ENCODE measurements at regions not wholly inside any gene's neighbourhood (a gene's known extent, or its start where the extent isn't known, plus 50 kb on each side); places are given as distances from the start of the nearest gene placed in this dataset.

DNA sequence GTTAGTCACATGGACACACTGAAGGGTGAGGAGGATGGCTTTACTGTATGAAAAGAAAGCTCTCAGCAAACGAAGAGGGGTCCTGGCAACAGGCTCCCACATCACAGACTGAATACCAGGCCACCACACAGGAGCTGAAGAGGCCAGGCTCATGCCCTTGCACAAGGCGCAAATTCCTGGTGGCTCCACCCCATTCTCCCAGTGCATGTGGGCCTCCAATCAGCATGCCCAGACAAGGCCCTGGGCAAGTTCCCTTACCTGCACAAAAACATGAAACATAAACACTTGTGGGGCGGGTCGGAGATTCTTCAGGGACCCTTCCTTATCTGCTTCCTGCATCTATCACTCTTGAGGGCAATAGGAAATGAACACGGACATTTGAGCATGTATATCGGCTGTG is 935.8 kb upstream of the EDIL3 start:
- WGBS, 2 donors (ENCODE audit: low coverage in 1 of 2) = 60 to 70% methylated on average over 4 to 6 of the region's 6 CpGs
- TF ChIP-seq POLR2A (IDR thresholded peaks at IDR 0.05) (no peak), EP300 (IDR thresholded peaks at IDR 0.05; ENCODE audit: low read depth) (no peak), POLR2AphosphoS5 (IDR thresholded peaks at IDR 0.05) (no peak)
- TF ChIP-seq, protein P1, sequence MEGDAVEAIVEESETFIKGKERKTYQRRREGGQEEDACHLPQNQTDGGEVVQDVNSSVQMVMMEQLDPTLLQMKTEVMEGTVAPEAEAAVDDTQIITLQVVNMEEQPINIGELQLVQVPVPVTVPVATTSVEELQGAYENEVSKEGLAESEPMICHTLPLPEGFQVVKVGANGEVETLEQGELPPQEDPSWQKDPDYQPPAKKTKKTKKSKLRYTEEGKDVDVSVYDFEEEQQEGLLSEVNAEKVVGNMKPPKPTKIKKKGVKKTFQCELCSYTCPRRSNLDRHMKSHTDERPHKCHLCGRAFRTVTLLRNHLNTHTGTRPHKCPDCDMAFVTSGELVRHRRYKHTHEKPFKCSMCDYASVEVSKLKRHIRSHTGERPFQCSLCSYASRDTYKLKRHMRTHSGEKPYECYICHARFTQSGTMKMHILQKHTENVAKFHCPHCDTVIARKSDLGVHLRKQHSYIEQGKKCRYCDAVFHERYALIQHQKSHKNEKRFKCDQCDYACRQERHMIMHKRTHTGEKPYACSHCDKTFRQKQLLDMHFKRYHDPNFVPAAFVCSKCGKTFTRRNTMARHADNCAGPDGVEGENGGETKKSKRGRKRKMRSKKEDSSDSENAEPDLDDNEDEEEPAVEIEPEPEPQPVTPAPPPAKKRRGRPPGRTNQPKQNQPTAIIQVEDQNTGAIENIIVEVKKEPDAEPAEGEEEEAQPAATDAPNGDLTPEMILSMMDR (IDR thresholded peaks at IDR 0.05) = no peak
- no peak for DNase-seq
- H3K9me3 ChIP-seq = no peaks in the 10 kb centered on the region
- H3K4me1 ChIP-seq = no peaks in the 10 kb centered on the region
- in situ Hi-C loops (cut with MboI; ENCODE audit: low pct_ligation_motif_present in 1 of 4, low pct_unique_long_range_greater_than_20kb in 1 of 4, low sequenced_read_pairs in 3 of 4) = no loop called here
- no peaks in the 10 kb centered on the region for H3K36me3 ChIP-seq
- H3K27ac ChIP-seq = no peak overlapping the region
- H3K27me3 ChIP-seq = no peaks in the 10 kb centered on the region
- no peak overlapping the region for H3K4me3 ChIP-seq
- intact Hi-C loops (cut with DNase I; ENCODE audit: low total_unique reads) = no loop called here

DNA sequence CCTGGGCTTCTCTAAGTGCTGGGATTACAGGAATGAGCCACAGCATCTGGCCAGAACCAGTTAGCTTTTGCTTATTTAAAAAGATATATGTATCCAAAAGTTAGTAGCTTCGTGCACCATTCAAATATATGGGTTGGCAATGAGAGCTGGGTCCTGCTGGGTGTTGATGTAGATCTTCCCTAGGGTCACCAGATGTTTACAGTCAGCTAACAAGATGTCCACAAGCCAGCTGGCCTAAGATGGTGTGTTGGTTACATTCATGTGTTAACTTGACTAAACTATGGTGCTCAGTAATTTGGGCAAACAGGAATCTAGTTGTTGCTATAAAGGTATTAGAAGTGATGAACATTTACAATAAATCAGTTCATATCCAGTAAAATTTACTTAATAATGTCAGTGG is 948.6 kb upstream of the EDIL3 start:
- no peaks in the 10 kb centered on the region for H3K36me3 ChIP-seq
- no peak overlapping the region for H3K27ac ChIP-seq
- in situ Hi-C loops (cut with MboI; ENCODE audit: low pct_ligation_motif_present in 1 of 4, low pct_unique_long_range_greater_than_20kb in 1 of 4, low sequenced_read_pairs in 3 of 4) (no loop called here), intact Hi-C loops (cut with DNase I; ENCODE audit: low total_unique reads) (no loop called here)
- H3K27me3 ChIP-seq = no peaks in the 10 kb centered on the region
- no peak overlapping the region for H3K4me3 ChIP-seq
- no peaks in the 10 kb centered on the region for H3K9me3 ChIP-seq
- no peak for TF ChIP-seq EP300 (IDR thresholded peaks at IDR 0.05; ENCODE audit: low read depth)
- TF ChIP-seq POLR2A (IDR thresholded peaks at IDR 0.05) = no peak
- TF ChIP-seq, protein P1 (IDR thresholded peaks at IDR 0.05) = no peak
- TF ChIP-seq POLR2AphosphoS5 (IDR thresholded peaks at IDR 0.05) = no peak
- no peak for DNase-seq
- 55 to 57% methylated on average over 1 of the region's 1 CpG for WGBS, 2 donors (ENCODE audit: low coverage in 1 of 2)
- H3K4me1 ChIP-seq = no peaks in the 10 kb centered on the region

DNA sequence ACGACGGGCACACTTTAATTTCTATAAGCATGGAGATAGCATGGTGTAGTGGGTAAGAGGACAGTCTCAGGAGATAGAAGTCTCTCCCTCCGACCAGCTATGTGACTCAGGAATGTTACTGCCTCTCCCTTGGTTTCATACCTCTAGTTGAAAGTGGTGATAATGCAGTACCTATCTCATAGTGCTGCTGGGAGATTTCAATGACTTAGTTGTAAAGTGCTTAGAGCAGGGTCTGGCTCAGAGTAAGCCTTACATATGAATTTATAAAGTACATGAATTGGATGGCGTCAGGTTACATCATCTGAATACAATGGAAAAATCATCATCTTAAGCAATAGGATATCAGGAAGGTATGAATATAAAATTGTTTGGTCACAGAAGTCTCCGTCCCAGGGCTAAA is 952.8 kb upstream of the EDIL3 start:
- no peaks in the 10 kb centered on the region for H3K27me3 ChIP-seq

DNA sequence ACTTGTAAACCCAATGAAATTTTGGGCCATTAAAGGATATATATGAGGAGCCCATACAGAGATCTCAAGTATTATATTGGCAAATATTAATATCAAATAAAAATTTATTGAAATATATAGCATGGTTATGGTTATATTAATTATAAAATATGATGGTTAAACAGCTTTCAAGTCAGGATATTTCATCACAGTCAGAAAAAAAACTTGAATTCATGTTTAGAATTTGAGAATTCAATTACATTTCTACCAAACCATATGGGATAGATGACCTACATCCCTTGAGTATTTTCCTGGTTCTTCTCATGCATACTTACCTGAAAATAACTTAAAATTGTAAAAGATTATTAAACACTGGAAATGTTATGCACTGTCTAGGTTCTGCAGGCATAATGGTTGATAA is 956.1 kb upstream of the EDIL3 start:
- Histone ChIP-seq H3K4me3 (no peak overlapping the region), H3K36me3 (no peaks in the 10 kb centered on the region), H3K4me1 (no peaks in the 10 kb centered on the region), H3K27ac (no peak overlapping the region), H3K9me3 (no peaks in the 10 kb centered on the region), H3K27me3 (no peaks in the 10 kb centered on the region)
- intact Hi-C loops (cut with DNase I; ENCODE audit: low total_unique reads) (no loop called here), in situ Hi-C loops (cut with MboI; ENCODE audit: low pct_ligation_motif_present in 1 of 4, low pct_unique_long_range_greater_than_20kb in 1 of 4, low sequenced_read_pairs in 3 of 4) (no loop called here)
- TF ChIP-seq POLR2A (IDR thresholded peaks at IDR 0.05) (no peak), EP300 (IDR thresholded peaks at IDR 0.05; ENCODE audit: low read depth) (no peak), POLR2AphosphoS5 (IDR thresholded peaks at IDR 0.05) (no peak)
- TF ChIP-seq, protein P1 (IDR thresholded peaks at IDR 0.05) = no peak
- no peak for DNase-seq

More for the DNA sequence above, 952.8 kb upstream of the EDIL3 start:
- H3K36me3 ChIP-seq = no peaks in the 10 kb centered on the region
- no peak overlapping the region for H3K27ac ChIP-seq
- H3K9me3 ChIP-seq = no peaks in the 10 kb centered on the region
- no peak overlapping the region for H3K4me3 ChIP-seq
- intact Hi-C loops (cut with DNase I; ENCODE audit: low total_unique reads) (no loop called here), in situ Hi-C loops (cut with MboI; ENCODE audit: low pct_ligation_motif_present in 1 of 4, low pct_unique_long_range_greater_than_20kb in 1 of 4, low sequenced_read_pairs in 3 of 4) (no loop called here)
- DNase-seq = no peak
- TF ChIP-seq EP300 (IDR thresholded peaks at IDR 0.05; ENCODE audit: low read depth) (no peak), POLR2AphosphoS5 (IDR thresholded peaks at IDR 0.05) (no peak), POLR2A (IDR thresholded peaks at IDR 0.05) (no peak)
- TF ChIP-seq, protein P1 (IDR thresholded peaks at IDR 0.05) = no peak
- no peaks in the 10 kb centered on the region for H3K4me1 ChIP-seq
- WGBS, 2 donors (ENCODE audit: low coverage in 1 of 2) = 58 to 68% methylated on average over 5 of the region's 5 CpGs

All from transverse colon (tissue), 4 donors.